GM18511 (cell line): ENCODE measurements at regions not wholly inside any gene's neighbourhood (a gene's known extent, or its start where the extent isn't known, plus 50 kb on each side); places are given as distances from the start of the nearest gene placed in this dataset.

ENCODE experiments used
- ATAC-seq: cut with Tn5 transposase; IDR thresholded peaks from one replicate; pipeline ENCODE4 v1.9.1; 2021; ENCODE audit warnings: mild to moderate bottlenecking, moderate library complexity; ENCODE audit not compliant: unreplicated experiment

DNA sequence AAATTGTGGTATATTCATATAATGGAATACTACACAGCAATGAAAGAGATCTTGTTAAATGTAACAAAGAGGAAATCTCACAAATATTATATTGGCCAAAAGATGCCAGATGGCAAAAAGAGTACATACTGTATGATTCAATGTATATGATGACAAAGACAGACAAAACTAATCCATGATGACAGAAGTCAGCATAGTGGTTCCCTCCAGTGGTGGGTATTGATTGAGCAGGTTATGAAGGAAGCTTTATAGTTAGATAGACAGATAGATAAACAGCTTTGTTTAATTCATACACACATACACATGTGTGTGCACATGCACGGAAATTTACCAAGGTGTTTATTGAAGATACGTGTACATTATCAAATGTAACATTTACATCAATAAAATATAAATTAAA, 74.4 kb upstream of the SMIM36 start:
- no peak for ATAC-seq

DNA sequence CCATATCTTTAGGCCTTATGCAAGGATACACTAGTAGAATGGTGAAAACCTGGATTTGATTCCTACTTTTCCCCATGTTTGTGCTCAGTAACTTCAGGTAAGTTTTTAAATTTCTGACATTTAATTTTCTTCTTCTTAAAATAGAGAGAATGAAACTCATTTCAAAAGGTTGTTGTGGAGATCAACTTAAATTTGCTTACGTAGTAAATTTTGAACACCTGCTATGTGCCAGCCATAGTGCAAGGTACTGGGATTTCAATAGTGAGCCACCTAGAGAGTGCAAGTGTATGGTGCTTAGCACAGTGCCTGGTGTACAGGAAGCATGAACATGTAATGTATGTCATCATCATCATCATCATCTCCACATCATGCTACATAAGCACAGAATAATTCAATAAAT, 73.6 kb upstream of the SMIM36 start:
- no peak for ATAC-seq

DNA sequence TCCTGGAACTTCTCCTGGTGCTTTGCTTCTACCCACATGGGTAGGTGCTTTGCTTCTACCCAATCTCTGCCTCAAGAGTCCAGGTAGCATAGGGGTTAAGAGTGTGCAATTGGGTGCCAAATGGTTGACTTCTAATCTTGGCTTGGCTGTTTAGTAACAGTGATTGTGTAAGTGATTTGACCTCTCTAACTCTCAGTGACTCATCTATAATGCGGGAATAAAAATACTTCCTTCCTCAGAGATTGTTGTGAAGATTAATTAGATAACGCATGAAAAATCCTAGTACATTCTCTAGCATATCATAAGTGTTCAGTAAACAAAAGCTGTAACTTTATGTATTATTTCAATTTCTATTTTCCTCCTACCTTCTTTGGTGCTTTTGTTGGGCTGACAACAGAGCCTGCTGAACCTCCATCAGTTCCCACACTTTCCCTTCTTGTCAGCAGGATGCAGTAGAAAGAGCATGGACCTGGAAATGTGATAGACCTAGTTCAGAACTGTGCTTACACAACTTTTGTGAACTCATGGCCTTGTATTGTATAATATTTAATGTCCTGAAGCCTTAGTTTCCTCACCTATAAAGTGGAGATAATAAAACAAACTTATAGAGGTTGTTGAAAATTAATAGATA, 72.9 kb upstream of the SMIM36 start:
- ATAC-seq: no peak

DNA sequence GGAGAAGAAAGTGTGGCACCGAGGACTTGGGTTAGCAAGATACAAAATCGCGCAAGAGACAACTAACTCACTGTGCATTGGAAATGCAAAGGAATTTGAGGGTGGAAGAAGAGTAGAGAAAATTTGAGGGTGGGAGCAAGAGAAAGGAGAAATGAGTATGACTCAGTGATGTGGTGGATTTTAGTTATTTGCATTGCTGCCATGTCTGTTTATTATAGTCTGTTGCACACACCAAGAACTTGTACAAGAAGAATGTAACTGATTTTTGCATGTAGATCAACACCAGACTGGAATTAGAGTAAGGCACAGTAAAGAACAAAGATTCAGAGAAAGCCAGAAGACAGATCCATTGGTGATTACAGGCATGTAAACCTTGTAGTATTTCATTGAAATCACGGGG, 71.6 kb upstream of the SMIM36 start:
- no peak for ATAC-seq

DNA sequence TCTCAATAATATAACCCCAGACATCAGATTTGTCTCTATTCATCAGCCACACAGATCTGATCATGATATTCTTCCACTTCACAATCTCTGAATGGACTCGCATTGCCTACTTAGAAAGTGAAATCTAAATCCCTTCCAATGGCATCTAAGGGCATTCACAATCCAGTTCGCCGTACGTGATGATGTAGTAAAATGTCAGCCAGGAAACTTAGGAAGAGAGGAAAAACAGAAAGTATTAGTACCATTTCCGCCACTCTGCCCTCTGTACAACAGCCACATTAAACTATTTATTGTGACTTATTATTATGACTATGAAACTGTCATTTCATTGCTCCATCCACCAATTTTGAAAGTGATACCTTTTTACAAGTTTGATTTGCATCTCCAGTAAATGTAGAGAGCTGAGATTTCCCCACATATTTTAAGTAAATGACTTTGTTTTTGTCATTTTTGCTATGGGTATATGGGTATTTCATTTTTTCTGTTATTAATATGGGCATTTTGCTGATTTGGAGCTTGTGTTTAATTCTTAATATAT, 69.4 kb upstream of the SMIM36 start:
- ATAC-seq: peak; percentile 48

DNA sequence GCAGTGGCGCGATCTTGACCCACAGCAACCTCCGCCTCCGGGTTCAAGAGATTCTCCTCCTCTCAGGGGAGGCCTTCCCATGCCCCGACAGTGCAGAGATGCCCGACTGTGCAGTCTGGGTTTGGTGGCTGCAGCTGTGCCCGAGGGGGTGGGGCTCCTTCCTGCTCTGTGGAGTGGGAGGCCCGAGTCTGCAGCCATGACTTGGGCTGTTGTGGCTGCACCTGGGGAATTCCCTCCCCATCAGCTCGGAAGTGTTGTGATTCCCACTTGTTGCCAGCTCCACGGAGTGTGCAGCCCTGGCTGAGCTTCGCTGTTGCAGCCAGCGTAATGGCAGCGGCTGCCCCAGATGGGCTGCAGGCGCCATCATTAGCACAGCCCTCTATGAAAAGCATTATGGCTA, 66.4 kb upstream of the SMIM36 start:
- ATAC-seq: peak; percentile 27

DNA sequence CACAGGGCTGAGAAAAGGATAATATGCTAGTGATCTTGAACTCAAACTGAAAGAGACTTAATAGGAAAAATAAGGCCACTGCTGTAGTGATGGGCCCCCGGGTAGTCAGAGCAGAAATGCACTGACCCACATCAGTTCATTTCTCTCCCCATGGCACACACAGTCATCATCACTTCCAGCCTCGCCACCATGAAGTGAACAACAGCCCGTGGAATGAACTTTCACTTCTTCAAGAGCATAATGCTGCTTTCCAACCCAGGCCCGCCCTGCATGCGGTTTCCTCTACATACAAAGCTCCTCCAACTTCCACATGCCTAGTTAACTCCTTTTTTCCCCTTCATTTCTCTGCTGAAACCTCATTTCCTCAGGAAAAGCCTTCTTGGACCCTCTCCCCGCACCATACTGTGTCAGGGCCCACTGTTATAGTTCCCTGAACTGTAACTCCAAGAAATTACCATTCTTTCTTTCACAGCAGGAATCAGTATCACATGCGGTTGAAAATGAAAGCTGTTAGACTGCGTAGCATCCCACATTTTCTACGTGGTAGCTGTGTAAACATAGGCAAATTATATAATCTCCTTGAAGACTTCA, 65.8 kb upstream of the SMIM36 start:
- ATAC-seq: peak; percentile 85

DNA sequence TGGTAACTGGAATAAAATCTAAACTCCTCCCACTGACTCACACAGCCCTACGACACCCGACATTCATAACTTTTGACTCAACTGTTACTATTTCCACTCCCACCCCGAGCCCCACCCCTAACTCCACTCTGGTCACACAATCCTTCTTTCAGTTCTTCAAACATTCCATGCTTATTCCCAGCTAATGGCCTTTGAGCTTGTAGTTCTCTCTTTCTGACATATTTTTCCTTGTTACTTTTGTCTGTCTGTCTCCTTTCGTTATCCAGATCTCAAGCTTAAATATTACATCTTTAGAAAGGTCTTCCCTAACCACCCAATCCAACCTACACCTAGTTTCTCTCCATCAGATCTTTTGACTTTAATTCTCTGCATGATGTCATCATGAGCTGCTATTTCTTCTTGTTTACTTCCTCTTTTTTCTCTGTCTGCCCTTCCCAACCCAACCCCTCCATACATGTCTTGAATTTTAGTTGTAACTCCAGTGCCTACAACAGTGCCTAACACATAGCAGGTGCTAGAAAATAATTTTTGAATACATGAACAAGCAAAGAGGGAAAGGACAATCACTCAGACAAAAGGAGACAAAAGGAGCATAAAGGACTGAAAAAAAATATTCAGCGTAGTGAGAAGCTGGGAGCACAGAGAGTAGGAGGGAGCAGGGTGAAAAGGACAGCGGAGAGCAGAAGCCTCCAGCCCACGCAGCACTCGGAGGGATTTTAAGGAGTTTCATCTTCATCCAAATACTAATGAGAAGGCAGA, 65.2 kb upstream of the SMIM36 start:
- peak; percentile 34 for ATAC-seq

DNA sequence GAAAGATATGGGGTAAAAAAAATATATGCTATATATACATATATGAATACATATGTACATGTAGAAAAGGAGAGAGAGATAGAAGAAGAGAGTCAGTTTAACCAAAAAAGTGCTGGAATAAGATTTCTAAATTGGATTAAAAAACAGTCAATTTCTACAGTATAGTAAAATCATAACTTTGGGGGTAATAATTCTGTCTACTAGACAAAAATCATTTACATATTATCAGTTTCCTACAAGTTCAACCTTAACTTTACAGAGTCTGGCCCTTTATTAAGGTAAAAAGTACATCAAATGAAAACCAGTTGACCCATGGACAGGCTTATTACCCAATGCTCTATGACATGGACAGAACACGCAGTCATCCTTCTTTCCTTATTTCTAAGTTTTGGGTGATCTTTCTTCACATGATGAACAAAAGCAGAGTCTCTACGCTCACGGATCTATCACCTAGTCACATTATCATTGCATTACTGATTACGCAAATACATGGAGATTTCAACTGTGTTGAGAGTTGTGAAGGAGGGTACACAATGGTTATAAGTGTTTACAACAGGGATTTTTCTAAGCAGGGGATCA, 63.9 kb upstream of the SMIM36 start:
- no peak for ATAC-seq

DNA sequence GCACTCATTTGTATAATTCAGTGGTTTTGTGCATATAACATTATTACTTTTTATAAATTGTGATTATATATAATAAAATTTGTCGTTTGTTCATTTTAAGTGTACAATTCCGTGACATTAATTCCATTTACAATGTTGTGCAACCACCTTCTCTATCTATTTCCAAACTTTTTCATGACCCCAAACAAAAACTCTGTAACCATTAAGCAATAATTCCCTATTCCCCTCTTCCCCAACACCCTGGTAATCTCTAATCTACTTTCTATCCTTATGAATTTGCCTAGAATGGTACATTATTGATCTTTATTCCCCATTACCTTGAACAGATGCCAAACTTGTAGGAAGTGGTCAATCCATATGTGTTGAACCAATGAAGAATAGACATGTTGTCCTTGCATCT, 61.3 kb upstream of the SMIM36 start:
- ATAC-seq: no peak

DNA sequence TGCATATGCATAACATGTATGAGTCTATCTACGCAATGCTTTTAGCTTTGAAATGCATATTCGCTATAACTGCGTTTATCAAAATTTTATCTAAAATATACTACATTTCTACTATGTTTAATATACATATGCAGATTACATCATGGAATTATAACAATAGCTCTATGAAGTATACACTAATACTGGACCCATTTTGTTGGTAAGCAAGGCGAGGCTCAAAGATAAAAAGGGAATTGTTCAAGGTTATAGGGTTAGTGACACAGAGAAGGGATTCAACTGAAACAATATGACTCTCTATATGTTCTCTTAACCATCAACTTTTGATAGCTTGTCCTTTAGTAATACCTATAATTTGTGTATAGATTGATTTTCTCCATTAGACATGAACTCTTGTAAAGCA, 60.9 kb upstream of the SMIM36 start:
- ATAC-seq: no peak

DNA sequence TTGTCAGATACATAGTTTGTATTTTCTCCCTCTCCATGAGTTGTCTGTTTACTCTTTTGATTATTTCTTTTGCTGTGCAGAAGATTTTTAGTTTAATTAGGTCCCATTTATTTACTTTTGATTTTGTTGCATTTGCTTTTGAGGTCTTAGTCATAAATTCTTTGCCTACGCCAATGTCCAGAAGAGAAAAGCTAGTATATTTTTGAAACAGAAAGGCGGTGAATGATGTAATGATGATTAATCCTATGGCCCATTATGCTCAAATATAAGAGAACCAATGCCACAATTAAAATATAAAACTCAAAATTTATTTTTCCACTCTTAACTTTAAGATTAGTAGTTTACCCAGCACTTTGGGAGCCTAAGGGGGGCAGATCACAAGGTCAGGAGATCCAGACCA, 59.8 kb upstream of the SMIM36 start:
- no peak for ATAC-seq

DNA sequence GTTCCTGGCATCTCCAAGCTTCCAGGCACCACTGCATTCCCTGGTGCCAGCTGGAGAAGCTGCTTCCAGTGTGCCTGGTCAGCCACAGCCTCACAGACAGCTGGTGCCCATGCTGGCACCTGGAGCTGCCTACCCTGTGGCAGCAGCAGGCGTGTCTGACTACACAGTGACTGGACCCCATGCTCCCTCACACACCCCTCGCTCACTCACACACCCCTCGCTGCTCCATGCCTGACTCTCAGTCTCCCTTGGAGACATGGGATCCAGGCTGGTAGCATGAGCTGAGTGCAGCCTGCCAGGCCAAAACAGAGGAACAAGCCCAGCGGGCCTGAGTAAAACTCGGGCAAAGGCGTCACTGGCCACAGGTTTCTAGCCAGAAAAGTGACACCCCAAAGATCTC, 59.1 kb upstream of the SMIM36 start:
- no peak for ATAC-seq

DNA sequence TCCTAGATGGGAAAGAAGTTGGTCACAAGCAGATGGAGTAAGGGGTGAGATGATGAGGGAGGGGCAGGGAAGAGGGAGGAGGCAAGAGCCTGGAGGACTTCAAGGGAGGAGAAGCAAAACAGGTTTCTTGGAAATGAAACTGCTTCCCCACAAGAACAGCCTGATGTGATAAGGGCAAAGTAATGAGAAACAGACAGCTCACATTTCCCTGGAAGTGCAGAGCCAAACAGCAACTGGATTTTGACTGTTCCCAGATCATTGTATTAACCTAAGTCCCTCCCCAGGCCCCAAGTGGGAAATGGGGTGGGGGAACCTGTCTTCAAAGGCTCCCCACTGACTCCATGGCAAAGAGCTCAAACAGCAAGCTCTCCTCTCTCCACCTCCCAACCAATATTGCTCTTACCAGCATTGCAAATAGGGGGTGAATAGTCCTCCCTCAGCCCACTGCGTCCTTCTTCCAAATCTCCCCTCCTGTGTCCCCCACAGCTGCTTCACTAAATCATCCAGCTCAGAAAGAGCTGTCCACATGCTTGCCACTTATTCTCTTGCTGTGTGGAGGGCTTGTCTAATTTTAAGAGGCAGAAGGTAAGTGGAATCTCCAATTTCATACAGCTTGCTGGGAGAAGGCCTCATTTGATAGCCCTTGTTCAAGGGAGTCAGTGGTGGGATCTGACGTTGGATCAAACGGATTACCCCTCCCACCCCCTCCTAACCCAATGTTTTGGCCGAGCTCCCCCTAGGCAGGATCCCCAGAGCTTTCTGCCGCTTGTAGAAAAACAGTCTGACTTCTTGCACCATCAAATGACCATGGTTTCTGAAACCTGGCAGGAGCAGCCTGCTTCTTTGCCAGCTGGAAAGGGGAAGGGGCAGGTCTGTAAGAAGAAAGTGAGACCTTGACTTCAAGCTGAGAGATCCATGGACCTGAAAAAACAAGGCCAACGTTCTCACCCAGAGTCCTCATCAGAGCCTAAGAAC, 56.3 kb upstream of the SMIM36 start:
- ATAC-seq: no peak

DNA sequence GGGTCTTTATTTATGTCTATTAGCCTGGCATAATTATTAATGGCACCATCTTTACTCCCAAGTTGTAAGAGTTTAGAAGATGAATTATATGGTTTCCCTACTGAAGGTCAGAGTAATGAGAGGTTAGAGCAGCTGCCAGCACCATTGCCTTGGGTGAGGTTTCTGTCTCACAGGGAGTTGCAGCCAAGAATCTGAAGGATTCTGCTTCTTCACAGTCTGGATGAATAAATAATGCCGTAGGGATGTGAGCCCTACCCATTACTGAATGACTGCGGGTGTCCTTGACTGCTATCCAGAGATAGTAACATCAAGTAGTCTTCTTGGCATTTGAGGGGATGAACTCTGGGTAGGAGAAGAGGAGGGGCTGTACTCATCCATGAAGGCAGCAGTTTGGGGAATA, 52.8 kb upstream of the SMIM36 start:
- no peak for ATAC-seq

DNA sequence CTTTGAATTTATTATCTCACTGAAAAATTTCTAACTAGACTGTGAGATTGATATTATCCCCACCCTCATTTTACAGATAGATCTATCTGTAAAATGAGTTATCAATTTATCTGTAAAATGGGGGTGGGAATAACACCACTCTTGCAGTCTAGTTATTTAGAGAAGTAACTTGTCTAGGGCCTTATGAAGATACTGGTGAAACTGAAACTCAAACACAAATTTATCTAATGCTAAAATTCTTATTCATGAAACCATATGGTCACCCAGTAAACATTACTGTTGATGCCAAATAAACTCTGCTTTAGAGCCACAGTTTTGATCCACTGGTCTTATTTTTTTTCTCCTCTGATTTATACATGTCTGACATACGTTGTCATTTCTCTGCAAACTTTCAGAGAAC, 52.1 kb upstream of the SMIM36 start:
- no peak for ATAC-seq

DNA sequence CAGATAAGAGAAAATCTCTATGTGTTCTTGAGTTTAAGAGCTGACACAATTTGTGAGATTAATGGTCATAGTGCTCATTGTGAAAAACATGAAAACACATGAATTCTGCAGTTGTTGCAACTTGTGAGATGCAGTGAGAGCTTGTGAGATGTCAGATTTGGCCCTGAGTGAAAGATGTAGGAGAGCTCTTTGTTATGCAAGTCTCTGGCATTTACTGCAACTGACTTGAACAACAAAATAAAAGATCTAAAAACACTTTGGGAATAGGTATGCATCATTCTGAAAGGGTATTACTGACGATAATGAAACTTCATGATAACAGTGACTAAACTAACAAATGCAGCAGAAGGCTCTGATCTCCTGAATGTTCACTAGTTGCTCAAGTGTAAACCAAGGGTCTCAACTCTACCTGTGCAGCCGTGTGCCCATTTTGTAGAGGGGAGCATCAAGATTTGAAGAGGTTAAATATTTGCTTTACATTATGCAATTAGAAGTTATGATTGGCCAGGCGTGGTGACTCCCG, 50.8 kb upstream of the SMIM36 start:
- ATAC-seq: no peak

DNA sequence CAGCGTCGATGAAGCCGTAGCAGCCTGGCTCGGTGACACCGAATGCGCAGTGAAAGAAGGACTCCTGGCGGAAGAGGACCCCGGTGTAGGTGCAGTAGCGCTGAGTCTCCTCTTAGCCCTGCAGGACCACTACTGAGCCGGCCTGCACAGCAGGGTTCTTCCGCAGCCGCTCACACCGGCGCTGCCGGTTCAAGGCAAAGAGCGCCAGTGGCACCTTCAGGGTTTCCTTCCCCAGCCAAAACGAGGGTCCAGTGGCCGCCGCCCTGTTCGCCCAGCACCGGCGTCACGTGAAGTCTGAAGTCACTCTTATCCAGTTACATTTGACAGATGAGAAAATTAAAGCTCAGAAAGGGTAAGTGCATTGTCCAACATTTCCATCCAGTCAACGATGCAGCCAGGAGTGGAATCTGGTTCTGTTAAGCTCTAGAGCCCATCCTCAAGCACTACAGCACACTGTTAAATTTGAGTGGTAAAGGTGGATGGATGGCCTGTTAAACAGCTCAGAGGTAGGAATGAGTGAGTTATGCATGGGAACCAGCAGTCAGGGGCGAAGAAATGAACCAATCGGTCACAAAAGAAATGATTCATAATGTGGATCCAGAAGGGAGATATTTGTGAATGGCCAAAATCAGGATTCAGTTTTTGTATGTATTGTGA, 50.2 kb upstream of the SMIM36 start:
- ATAC-seq: no peak
